SU-DHL-6 (cell line): ENCODE measurements at regions not wholly inside any gene's neighbourhood (a gene's known extent, or its start where the extent isn't known, plus 50 kb on each side); places are given as distances from the start of the nearest gene placed in this dataset.

Source experiments
- H2AFZ ChIP-seq: fragments of 200-600 bp; sonication (generic); 2 replicates; pipeline ENCODE4 v1.6.1; 2014; ENCODE audit warnings: low read depth, mild to moderate bottlenecking, moderate library complexity, mixed read lengths, antibody characterized with exemption, low read length; ENCODE audit not compliant: severe bottlenecking
- H3F3A ChIP-seq: fragments of 200-600 bp; shearing (Covaris generic); 2 replicates; pipeline ENCODE4 v1.6.0; 2016; ENCODE audit warnings: antibody characterized with exemption, mild to moderate bottlenecking; ENCODE audit not compliant: insufficient read depth
- H3K27ac ChIP-seq: fragments of 200-600 bp; sonication (generic); 2 replicates; pipeline ENCODE4 v1.5.1; 2016; ENCODE audit warnings: low read depth, mild to moderate bottlenecking, low read length, moderate library complexity, mixed read lengths
- H3K27me3 ChIP-seq: fragments of 200-600 bp; sonication (generic), shearing (Covaris generic); 2 replicates; pipeline ENCODE4 v1.6.0; 2014; ENCODE audit warnings: mild to moderate bottlenecking, low read length
- H3K36me3 ChIP-seq: fragments of 200-600 bp; sonication (generic); 2 replicates; pipeline ENCODE4 v1.6.1; 2014; ENCODE audit warnings: mild to moderate bottlenecking, low read length, mixed read lengths
- H3K4me2 ChIP-seq: fragments of 300-600, 200-600 bp; shearing (Covaris generic), sonication (generic); 2 replicates; pipeline ENCODE4 v1.6.0; 2014; ENCODE audit warnings: low read length, low read depth, mild to moderate bottlenecking; ENCODE audit not compliant: poor library complexity, severe bottlenecking
- H3K4me3 ChIP-seq: fragments of 200-600 bp; sonication (generic); 2 replicates; pipeline ENCODE4 v1.5.1; 2014; ENCODE audit warnings: antibody characterized with exemption, low read length, mild to moderate bottlenecking, mixed read lengths; ENCODE audit not compliant: insufficient read depth, poor library complexity, severe bottlenecking
- H3K79me2 ChIP-seq: fragments of 200-600 bp; sonication (generic); 2 replicates; pipeline ENCODE4 v1.6.1; 2014; ENCODE audit warnings: mild to moderate bottlenecking, low read length, moderate library complexity; ENCODE audit not compliant: insufficient read depth
- H3K9ac ChIP-seq: fragments of 200-600 bp; sonication (generic); 2 replicates; pipeline ENCODE4 v1.7.0; 2014; ENCODE audit warnings: mild to moderate bottlenecking, low read length
- H3K9me2 ChIP-seq: fragments of 200-600 bp; sonication (generic); replicated peaks from 2 replicates; pipeline ENCODE4 v1.6.1; 2014; ENCODE audit warnings: low read length; ENCODE audit not compliant: insufficient read depth
- H3K9me3 ChIP-seq: fragments of 200-600 bp; sonication (generic); 2 replicates; pipeline ENCODE4 v1.6.1; 2014; ENCODE audit warnings: low read length, mixed read lengths; ENCODE audit not compliant: insufficient read depth
- H4K20me1 ChIP-seq: fragments of 200-600 bp; sonication (generic); 2 replicates; pipeline ENCODE4 v1.6.1; 2014; ENCODE audit warnings: low read depth, mild to moderate bottlenecking, antibody characterized with exemption, low read length, moderate library complexity, mixed read lengths
- EZH2phosphoT487 ChIP-seq: fragments of 200-600 bp; sonication (generic), shearing (Covaris generic); conservative IDR thresholded peaks from 2 replicates; pipeline ENCODE4 v1.6.1; 2018; ENCODE audit warnings: mild to moderate bottlenecking, antibody characterized with exemption, low read length, moderate library complexity, mixed read lengths
- TF ChIP-seq, protein P1 (sequence below): fragments of 200-600 bp; sonication (generic); IDR thresholded peaks from one replicate; pipeline ENCODE4 v1.5.1; 2017; ENCODE audit warnings: antibody characterized with exemption, mild to moderate bottlenecking, low read length, moderate library complexity; ENCODE audit not compliant: insufficient read depth, poor library complexity, severe bottlenecking

DNA sequence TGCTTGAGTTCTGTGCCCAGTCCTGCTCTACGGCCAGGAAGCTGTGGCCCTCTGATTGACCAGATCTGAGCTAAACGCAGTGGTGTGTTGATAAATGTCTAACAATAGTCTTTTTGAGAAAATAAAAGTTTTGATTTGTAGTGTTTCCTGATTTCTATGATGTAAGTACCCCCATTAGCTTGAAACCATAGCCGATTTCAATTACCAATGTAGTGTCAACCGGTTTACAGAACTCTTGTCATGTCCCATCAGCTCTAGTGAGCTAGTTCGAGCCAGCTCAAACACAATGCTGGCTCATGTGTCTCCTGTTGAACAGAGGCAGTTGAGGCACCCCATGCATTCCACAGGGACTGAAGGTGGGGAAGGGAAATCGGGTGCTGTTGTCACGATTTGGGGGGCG lies 56.7 kb upstream of the ZMYND8 start:
- Histone ChIP-seq H3K36me3 (no peaks in the 10 kb centered on the region; the same call in 1 of the 2 replicates), H3F3A (peaks cover 84% of the 10 kb centered on the region), H4K20me1 (no peaks in the 10 kb centered on the region), H2AFZ (no peak overlapping the region), H3K4me2 (peak overlapping the region; percentile 87), H3K9me3 (no peaks in the 10 kb centered on the region), H3K4me3 (peak overlapping the region; percentile 8), H3K79me2 (peaks cover 39% of the 10 kb centered on the region), H3K9ac (peak overlapping the region; percentile 86), H3K27me3 (no peaks in the 10 kb centered on the region), H3K9me2 (no peaks in the 10 kb centered on the region), H3K27ac (peak overlapping the region; percentile 99)
- TF ChIP-seq EZH2phosphoT487 = no peak
- TF ChIP-seq, protein P1, sequence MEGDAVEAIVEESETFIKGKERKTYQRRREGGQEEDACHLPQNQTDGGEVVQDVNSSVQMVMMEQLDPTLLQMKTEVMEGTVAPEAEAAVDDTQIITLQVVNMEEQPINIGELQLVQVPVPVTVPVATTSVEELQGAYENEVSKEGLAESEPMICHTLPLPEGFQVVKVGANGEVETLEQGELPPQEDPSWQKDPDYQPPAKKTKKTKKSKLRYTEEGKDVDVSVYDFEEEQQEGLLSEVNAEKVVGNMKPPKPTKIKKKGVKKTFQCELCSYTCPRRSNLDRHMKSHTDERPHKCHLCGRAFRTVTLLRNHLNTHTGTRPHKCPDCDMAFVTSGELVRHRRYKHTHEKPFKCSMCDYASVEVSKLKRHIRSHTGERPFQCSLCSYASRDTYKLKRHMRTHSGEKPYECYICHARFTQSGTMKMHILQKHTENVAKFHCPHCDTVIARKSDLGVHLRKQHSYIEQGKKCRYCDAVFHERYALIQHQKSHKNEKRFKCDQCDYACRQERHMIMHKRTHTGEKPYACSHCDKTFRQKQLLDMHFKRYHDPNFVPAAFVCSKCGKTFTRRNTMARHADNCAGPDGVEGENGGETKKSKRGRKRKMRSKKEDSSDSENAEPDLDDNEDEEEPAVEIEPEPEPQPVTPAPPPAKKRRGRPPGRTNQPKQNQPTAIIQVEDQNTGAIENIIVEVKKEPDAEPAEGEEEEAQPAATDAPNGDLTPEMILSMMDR = no peak

DNA sequence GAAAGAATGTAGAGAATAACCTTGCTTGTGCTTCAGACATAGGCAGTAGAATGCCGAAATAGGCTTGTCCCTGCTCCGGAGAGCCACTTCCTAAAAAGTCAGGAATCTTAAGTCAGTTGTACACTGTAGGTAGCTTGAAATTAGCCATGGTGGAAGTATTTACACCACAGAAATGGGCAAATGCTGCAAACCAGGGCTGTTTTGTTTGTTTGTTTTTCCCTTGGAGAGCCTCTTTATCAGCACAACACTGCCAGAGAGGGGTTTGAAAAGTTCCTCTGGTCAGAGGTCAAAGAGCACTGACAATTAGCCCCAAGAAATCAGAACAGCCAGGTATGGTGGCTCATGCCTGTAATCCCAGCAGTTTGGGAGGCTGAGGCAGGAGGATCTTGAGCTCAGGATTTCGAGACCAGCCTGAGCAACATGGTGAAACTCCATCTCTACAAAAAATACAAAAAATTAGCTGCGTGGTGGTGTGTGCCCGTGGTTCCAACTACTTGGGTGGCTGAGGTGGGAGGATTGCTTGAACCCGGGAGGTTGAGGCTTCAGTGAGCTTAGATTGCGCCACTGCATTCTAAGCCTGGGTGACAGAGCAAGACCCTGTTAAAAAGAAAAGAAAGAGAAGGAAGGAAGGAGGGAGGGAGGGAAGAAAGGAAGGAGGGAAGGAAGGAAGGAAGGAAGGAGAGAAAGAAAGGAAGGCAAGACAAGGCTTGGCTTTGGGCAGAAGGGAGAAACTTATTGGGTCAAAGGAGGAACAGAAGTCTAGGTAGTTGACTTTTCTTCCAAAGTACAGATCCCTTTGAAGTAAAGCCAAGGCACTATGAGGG lies 61.0 kb upstream of the ZMYND8 start:
- Histone ChIP-seq H2AFZ (no peak overlapping the region), H3K4me2 (peak overlapping the region; percentile 87), H3K27ac (peak overlapping the region; percentile 99)

DNA sequence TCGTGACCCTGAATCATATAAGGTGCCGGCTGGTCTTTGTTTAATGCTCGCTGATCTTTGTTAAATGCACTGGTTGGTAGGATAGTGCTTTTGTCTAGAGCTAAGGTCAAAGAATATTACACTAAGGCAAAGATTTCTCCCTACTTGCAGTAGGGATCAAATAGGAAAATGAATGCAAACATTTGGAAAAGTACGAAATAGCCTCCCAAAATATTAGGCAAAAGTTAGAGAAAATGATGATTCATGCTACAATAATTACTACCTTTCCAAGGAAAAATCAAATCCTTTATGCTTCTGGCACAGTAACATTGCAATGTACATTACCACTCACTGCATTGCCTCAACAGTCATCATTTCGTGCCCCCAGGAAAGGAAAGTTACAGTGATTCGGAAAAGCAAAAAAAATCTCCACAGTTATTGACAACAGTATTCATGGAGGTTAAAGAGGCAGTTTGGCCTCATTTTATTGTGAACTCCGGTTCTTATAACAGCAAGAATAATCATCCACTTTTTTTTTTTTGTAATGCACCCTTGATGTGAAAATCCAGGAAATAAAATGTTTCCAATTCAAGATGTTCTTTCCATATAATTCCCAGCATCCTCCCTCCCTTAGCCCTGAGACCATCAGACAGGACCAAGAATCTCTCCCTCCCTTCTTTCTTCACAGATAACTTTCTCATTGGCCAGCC lies 61.7 kb upstream of the ZMYND8 start:
- Histone ChIP-seq H3F3A (peaks cover 85% of the 10 kb centered on the region), H3K27ac (peak overlapping the region; percentile 99), H3K9me3 (no peaks in the 10 kb centered on the region), H3K4me3 (no peak overlapping the region), H3K4me2 (peak overlapping the region; percentile 87), H3K79me2 (peaks cover 21% of the 10 kb centered on the region), H4K20me1 (no peaks in the 10 kb centered on the region), H3K9ac (peak overlapping the region; percentile 64), H3K36me3 (0 out of 2 replicates have a peak, but pooled peaks cover 5% of the 10 kb centered on the region), H3K27me3 (no peaks in the 10 kb centered on the region), H3K9me2 (no peaks in the 10 kb centered on the region), H2AFZ (no peak overlapping the region)
- TF ChIP-seq, protein P1 = no peak
- no peak for TF ChIP-seq EZH2phosphoT487

More for the DNA sequence above, 61.0 kb upstream of the ZMYND8 start:
- no peaks in the 10 kb centered on the region for H3K27me3 ChIP-seq
- no peak overlapping the region for H3K4me3 ChIP-seq
- TF ChIP-seq, protein P1 = no peak
- no peak for TF ChIP-seq EZH2phosphoT487
- H4K20me1 ChIP-seq = no peaks in the 10 kb centered on the region
- H3K9me2 ChIP-seq = no peaks in the 10 kb centered on the region
- peaks cover 85% of the 10 kb centered on the region for H3F3A ChIP-seq
- H3K9ac ChIP-seq = peak overlapping the region; percentile 64
- H3K9me3 ChIP-seq = no peaks in the 10 kb centered on the region
- no peaks in the 10 kb centered on the region for H3K36me3 ChIP-seq
- peaks cover 21% of the 10 kb centered on the region for H3K79me2 ChIP-seq
